Neuronal stem cell (in vitro differentiated cells): ENCODE measurements at regions not wholly inside any gene's neighbourhood (a gene's known extent, or its start where the extent isn't known, plus 50 kb on each side); places are given as distances from the start of the nearest gene placed in this dataset.

Source experiments
- DNase-seq: peaks from one replicate; pipeline ENCODE4 v3.0.0-alpha.2; 2013; ENCODE audit warnings: low spot score
- H2AFZ ChIP-seq: one replicate; pipeline ENCODE4 v1.6.1; 2013; ENCODE audit warnings: mild to moderate bottlenecking, low read length, inconsistent platforms
- H2AK5ac ChIP-seq: 2 replicates; pipeline ENCODE4 v1.6.1; 2013; ENCODE audit warnings: low read depth, mild to moderate bottlenecking, inconsistent platforms, low read length, moderate library complexity, mixed read lengths
- H2BK120ac ChIP-seq: 2 replicates; pipeline ENCODE4 v1.6.1; 2013; ENCODE audit warnings: low read depth, mild to moderate bottlenecking, inconsistent platforms, low read length, moderate library complexity, mixed read lengths
- H2BK12ac ChIP-seq: one replicate; pipeline ENCODE4 v1.6.1; 2013; ENCODE audit warnings: low read length, inconsistent platforms
- H2BK15ac ChIP-seq: 2 replicates; pipeline ENCODE4 v1.6.1; 2013; ENCODE audit warnings: mild to moderate bottlenecking, low read length, inconsistent platforms, mixed read lengths
- H2BK5ac ChIP-seq: one replicate; pipeline ENCODE4 v1.6.1; 2013; ENCODE audit warnings: inconsistent platforms, mild to moderate bottlenecking, low read length, moderate library complexity
- H3K14ac ChIP-seq: one replicate; pipeline ENCODE4 v1.6.1; 2013; ENCODE audit warnings: low read length, inconsistent platforms
- H3K18ac ChIP-seq: 2 replicates; pipeline ENCODE4 v1.6.1; 2013; ENCODE audit warnings: low read length, inconsistent platforms
- H3K23ac ChIP-seq: 2 replicates; pipeline ENCODE4 v1.6.1; 2013; ENCODE audit warnings: low read depth, mild to moderate bottlenecking, mixed read lengths, low read length, inconsistent platforms; ENCODE audit not compliant: poor library complexity
- H3K27ac ChIP-seq: replicated peaks from 3 replicates; pipeline ENCODE4 v1.5.1; 2013; ENCODE audit warnings: low read length, inconsistent platforms
- H3K27me3 ChIP-seq, 3 experiments: 2 replicates each; pipeline ENCODE4 v1.6.1; 2013; ENCODE audit warnings: low read length in 3 of 3, mild to moderate bottlenecking in 2 of 3, inconsistent platforms in 1 of 3, low read depth in 1 of 3, mixed read lengths in 1 of 3, moderate library complexity in 1 of 3; ENCODE audit not compliant: control insufficient read depth in 3 of 3, insufficient read depth in 3 of 3
- H3K36me3 ChIP-seq, 2 donors: replicated peaks in 1 of 2; 2 replicates each; pipeline ENCODE4 v1.6.1; 2013; ENCODE audit warnings: low read length in 2 of 2; ENCODE audit not compliant: control insufficient read depth in 2 of 2, insufficient read depth in 2 of 2
- H3K4ac ChIP-seq: 2 replicates; pipeline ENCODE4 v1.6.1; 2013; ENCODE audit warnings: inconsistent platforms, mild to moderate bottlenecking, low read length, moderate library complexity
- H3K4me1 ChIP-seq, 2 donors: 1 replicate in 1 of 2; 2 replicates in 1 of 2; pipeline ENCODE4 v1.6.1; 2013; ENCODE audit warnings: low read length in 2 of 2, low read depth in 1 of 2; ENCODE audit not compliant: control insufficient read depth in 2 of 2, insufficient read depth in 1 of 2
- H3K4me2 ChIP-seq: one replicate; pipeline ENCODE4 v1.6.1; 2013; ENCODE audit warnings: mild to moderate bottlenecking, low read length, inconsistent platforms; ENCODE audit not compliant: insufficient read depth, poor library complexity, severe bottlenecking
- H3K4me3 ChIP-seq, 2 donors: 2 replicates each; pipeline ENCODE4 v1.5.1; 2013; ENCODE audit warnings: low read length in 2 of 2, mild to moderate bottlenecking in 2 of 2, inconsistent platforms in 1 of 2, moderate library complexity in 1 of 2
- H3K79me1 ChIP-seq: one replicate; pipeline ENCODE4 v1.6.1; 2013; ENCODE audit warnings: low read depth, mild to moderate bottlenecking, inconsistent platforms, low read length, moderate library complexity
- H3K9ac ChIP-seq: one replicate; pipeline ENCODE4 v1.6.1; 2013; ENCODE audit warnings: mild to moderate bottlenecking, low read depth, low read length, inconsistent platforms; ENCODE audit not compliant: poor library complexity
- H3K9me3 ChIP-seq, 2 donors: replicated peaks in 1 of 2; 2 replicates each; pipeline versions ENCODE3 to v1.6.1; 2013; ENCODE audit warnings: low read length in 2 of 2, mild to moderate bottlenecking in 2 of 2, inconsistent platforms in 1 of 2, low read depth in 1 of 2, mixed read lengths in 1 of 2, moderate library complexity in 1 of 2; ENCODE audit not compliant: control insufficient read depth in 2 of 2, insufficient read depth in 1 of 2
- H4K8ac ChIP-seq: one replicate; pipeline ENCODE4 v1.6.1; 2013; ENCODE audit warnings: low read depth, mild to moderate bottlenecking, inconsistent platforms, low read length, moderate library complexity
- H4K91ac ChIP-seq: one replicate; pipeline ENCODE4 v1.6.1; 2013; ENCODE audit warnings: low read length, low read depth, mild to moderate bottlenecking, inconsistent platforms; ENCODE audit not compliant: poor library complexity
- WGBS, 2 donors: extraction: QIAGEN DNeasy Blood & Tissue Kit; methylation state at CpG; one replicate each; pipeline ENCODE4 v1.1.7; 2013; ENCODE audit warnings: missing lambda C conversion rate in 2 of 2, mixed read lengths in 1 of 2; ENCODE audit not compliant: insufficient read length in 2 of 2, insufficient replicate concordance in 1 of 2; ENCODE audit errors: extremely low coverage in 2 of 2; 5-methylcytosine and 5-hydroxymethylcytosine counted together

- H3K23ac ChIP-seq = no peak overlapping the region
- H3K4me3 ChIP-seq = no peak overlapping the region
- no peak overlapping the region for H3K4ac ChIP-seq
- H3K14ac ChIP-seq = no peak overlapping the region
- no peak overlapping the region for H4K91ac ChIP-seq
- no peak overlapping the region for H3K9ac ChIP-seq
- H2BK12ac ChIP-seq = no peak overlapping the region
- DNase-seq = no peak
- H2BK5ac ChIP-seq = no peak overlapping the region
- no peaks in the 10 kb centered on the region for H3K9me3 ChIP-seq
- H3K18ac ChIP-seq = no peak overlapping the region
- no peak overlapping the region for H3K4me2 ChIP-seq
- H4K8ac ChIP-seq = no peak overlapping the region
- no peaks in the 10 kb centered on the region for H3K79me1 ChIP-seq
- H2AFZ ChIP-seq = no peak overlapping the region
- H3K4me1 ChIP-seq = no peaks in the 10 kb centered on the region
- WGBS, 2 donors = no CpG with 5 or more reads among the region's 3 CpGs
- no peaks in the 10 kb centered on the region for H3K36me3 ChIP-seq
- H2BK15ac ChIP-seq = no peak overlapping the region
- no peak overlapping the region for H2BK120ac ChIP-seq
- no peak overlapping the region for H2AK5ac ChIP-seq
- H3K27me3 ChIP-seq = no peaks in the 10 kb centered on the region
- H3K27ac ChIP-seq = no peak overlapping the region
These were observed 313.1 kb downstream of the GALC start for GRCh38 chr14:87679866-87680265.

GRCh38 chr14:87678624-87679023 lies 314.4 kb downstream of the GALC start:
- no peak overlapping the region for H2AFZ ChIP-seq
- no peak overlapping the region for H2BK15ac ChIP-seq
- no peak overlapping the region for H2BK5ac ChIP-seq
- no peaks in the 10 kb centered on the region for H3K36me3 ChIP-seq
- H3K14ac ChIP-seq = no peak overlapping the region
- H3K4me1 ChIP-seq = no peaks in the 10 kb centered on the region
- no peak overlapping the region for H3K4ac ChIP-seq
- H3K27me3 ChIP-seq = no peaks in the 10 kb centered on the region
- H3K79me1 ChIP-seq = no peaks in the 10 kb centered on the region
- no peak overlapping the region for H2AK5ac ChIP-seq
- no peak overlapping the region for H3K27ac ChIP-seq
- no peak overlapping the region for H3K4me3 ChIP-seq
- H4K91ac ChIP-seq = no peak overlapping the region
- no peak for DNase-seq
- H3K23ac ChIP-seq = no peak overlapping the region
- H3K4me2 ChIP-seq = no peak overlapping the region
- no peak overlapping the region for H3K18ac ChIP-seq
- no peak overlapping the region for H3K9ac ChIP-seq
- no peak overlapping the region for H2BK120ac ChIP-seq
- H4K8ac ChIP-seq = no peak overlapping the region
- no CpG with 5 or more reads among the region's 4 CpGs for WGBS, 2 donors
- H3K9me3 ChIP-seq = no peaks in the 10 kb centered on the region
- no peak overlapping the region for H2BK12ac ChIP-seq

- no peak overlapping the region for H2BK12ac ChIP-seq
- H3K4me3 ChIP-seq = no peak overlapping the region
- no peak overlapping the region for H3K9ac ChIP-seq
- no peak overlapping the region for H4K91ac ChIP-seq
- no peak for DNase-seq
- no peak overlapping the region for H2AFZ ChIP-seq
- H3K23ac ChIP-seq = no peak overlapping the region
- no peak overlapping the region for H3K4ac ChIP-seq
- H3K79me1 ChIP-seq = no peaks in the 10 kb centered on the region
- no peak overlapping the region for H2BK120ac ChIP-seq
- H3K36me3 ChIP-seq = no peaks in the 10 kb centered on the region
- no peak overlapping the region for H3K14ac ChIP-seq
- H3K18ac ChIP-seq = no peak overlapping the region
- no peak overlapping the region for H2BK5ac ChIP-seq
- H3K9me3 ChIP-seq = no peaks in the 10 kb centered on the region
- H4K8ac ChIP-seq = no peak overlapping the region
- H3K4me1 ChIP-seq = no peaks in the 10 kb centered on the region
- H2BK15ac ChIP-seq = no peak overlapping the region
- H2AK5ac ChIP-seq = no peak overlapping the region
- H3K4me2 ChIP-seq = no peak overlapping the region
- no peak overlapping the region for H3K27ac ChIP-seq
- H3K27me3 ChIP-seq = no peaks in the 10 kb centered on the region
- no CpG with 5 or more reads among the region's 2 CpGs for WGBS, 2 donors
These were observed 316.1 kb downstream of the GALC start for GRCh38 chr14:87676814-87677437.

- no peaks in the 10 kb centered on the region for H3K27me3 ChIP-seq
- no peak for DNase-seq
- no CpG with 5 or more reads among the region's 4 CpGs for WGBS, 2 donors
- H3K9ac ChIP-seq = no peak overlapping the region
- H3K27ac ChIP-seq = no peak overlapping the region
- H2BK120ac ChIP-seq = no peak overlapping the region
- no peak overlapping the region for H3K4me2 ChIP-seq
- no peaks in the 10 kb centered on the region for H3K79me1 ChIP-seq
- no peaks in the 10 kb centered on the region for H3K4me1 ChIP-seq
- H2BK15ac ChIP-seq = no peak overlapping the region
- H3K36me3 ChIP-seq = no peaks in the 10 kb centered on the region
- no peak overlapping the region for H2BK5ac ChIP-seq
- no peak overlapping the region for H2BK12ac ChIP-seq
- no peak overlapping the region for H3K14ac ChIP-seq
- no peak overlapping the region for H3K18ac ChIP-seq
- H3K9me3 ChIP-seq = no peaks in the 10 kb centered on the region
- H4K8ac ChIP-seq = no peak overlapping the region
- H3K23ac ChIP-seq = no peak overlapping the region
- no peak overlapping the region for H2AK5ac ChIP-seq
- H2AFZ ChIP-seq = no peak overlapping the region
- H3K4me3 ChIP-seq = no peak overlapping the region
- H3K4ac ChIP-seq = no peak overlapping the region
- no peak overlapping the region for H4K91ac ChIP-seq
These were observed 325.3 kb downstream of the GALC start for GRCh38 chr14:87667659-87668058.
